ENCODE measurements at regions not wholly inside any gene's neighbourhood (a gene's known extent, or its start where the extent isn't known, plus 50 kb on each side); places are given as distances from the start of the nearest gene placed in this dataset.

DNA sequence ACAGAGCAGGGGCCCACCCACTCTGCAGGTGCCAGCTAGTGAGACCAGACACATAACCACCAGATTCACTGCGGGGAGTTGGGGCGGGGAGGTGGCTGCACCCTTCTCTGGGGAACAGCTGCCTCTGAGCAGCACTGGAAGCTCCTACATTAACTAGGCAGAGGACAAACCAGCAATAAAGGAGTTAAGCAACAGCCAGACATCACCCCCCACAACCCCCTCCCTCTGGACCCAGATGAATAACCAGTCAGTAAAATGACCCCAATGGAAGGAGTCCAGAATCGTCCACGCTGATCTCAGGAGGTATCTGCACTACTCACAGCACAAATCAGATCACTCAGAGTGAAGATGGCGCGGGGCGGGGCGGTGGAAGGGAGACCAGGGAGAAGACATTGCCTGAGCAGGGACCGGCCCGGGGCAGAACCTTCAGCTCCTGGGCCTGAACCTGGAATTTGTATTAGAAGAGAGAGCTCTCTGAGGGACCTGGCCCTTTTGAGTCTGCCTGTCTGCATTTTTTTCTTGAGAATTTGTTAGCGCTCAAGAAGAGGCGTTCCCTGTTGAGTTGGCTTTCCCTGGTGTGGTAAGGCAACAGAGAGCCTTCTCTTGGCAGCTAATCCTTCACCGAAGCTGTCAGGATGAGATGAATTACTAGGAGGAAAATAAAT lies 125.5 kb upstream of the NCAM1 start:
- TF ChIP-seq POLR2AphosphoS5 (IDR thresholded peaks at IDR 0.05; ENCODE audit: low read depth, low read length) = no peak
- no peak for TF ChIP-seq TAF1 (IDR thresholded peaks at IDR 0.05; ENCODE audit: low read depth, low read length)
- no peak for TF ChIP-seq POLR2A (IDR thresholded peaks at IDR 0.05; ENCODE audit: low read depth, low read length)
- no peak for TF ChIP-seq SPI1 (IDR thresholded peaks at IDR 0.05; ENCODE audit: low read depth, low read length)
- TF ChIP-seq POU2F2 (IDR thresholded peaks at IDR 0.05; ENCODE audit: low read depth, low read length) = no peak
- no peak for TF ChIP-seq PAX5 (IDR thresholded peaks at IDR 0.05; ENCODE audit: insufficient read depth, low read length, severe bottlenecking)

Measured in GM12891 (cell line).